NCI-H187 (cell line): ENCODE measurements at regions not wholly inside any gene's neighbourhood (a gene's known extent, or its start where the extent isn't known, plus 50 kb on each side); places are given as distances from the start of the nearest gene placed in this dataset.
"Not testable (repeated sequence)": the region's sequence is repeated elsewhere in the genome, so short reads cannot be mapped to it uniquely, and the experiment has no call there.

ENCODE experiments used
- DNase-seq, 2 experiments: peaks; one replicate each; lab custom pipeline; 2025; lab: John Stamatoyannopoulos, UW

- no peak for DNase-seq
These were observed 1144.7 kb downstream of the OTOL1 start for GRCh38 chr3:162641317-162641716.

- no peak for DNase-seq
These were observed 1145.3 kb downstream of the OTOL1 start for GRCh38 chr3:162641907-162642306.

- no peak for DNase-seq
These were observed 1146.6 kb downstream of the OTOL1 start for GRCh38 chr3:162643245-162643644.

DNA sequence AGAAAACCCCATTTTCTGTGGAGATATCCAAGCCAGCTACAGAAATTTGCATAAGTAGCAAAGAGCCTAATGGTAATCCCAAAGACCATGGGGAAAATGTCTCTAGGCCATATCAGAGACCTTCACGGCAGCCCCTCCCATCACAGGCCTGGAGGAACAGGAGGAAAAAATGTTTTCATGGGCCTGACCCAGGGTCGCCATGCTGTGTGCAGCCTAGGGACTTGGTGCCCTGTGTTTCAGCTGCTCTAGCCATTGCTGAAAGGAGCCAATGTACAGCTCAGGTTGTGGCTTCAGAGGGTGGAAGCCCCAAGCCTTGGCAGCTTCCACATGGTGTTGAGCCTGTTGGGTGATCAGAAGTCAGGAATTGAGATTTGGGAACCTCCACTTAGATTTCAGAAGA is 1150.7 kb downstream of the OTOL1 start:
- DNase-seq: no peak

- DNase-seq: no peak
These were observed 1161.4 kb downstream of the OTOL1 start for GRCh38 chr3:162658003-162658402.

DNA sequence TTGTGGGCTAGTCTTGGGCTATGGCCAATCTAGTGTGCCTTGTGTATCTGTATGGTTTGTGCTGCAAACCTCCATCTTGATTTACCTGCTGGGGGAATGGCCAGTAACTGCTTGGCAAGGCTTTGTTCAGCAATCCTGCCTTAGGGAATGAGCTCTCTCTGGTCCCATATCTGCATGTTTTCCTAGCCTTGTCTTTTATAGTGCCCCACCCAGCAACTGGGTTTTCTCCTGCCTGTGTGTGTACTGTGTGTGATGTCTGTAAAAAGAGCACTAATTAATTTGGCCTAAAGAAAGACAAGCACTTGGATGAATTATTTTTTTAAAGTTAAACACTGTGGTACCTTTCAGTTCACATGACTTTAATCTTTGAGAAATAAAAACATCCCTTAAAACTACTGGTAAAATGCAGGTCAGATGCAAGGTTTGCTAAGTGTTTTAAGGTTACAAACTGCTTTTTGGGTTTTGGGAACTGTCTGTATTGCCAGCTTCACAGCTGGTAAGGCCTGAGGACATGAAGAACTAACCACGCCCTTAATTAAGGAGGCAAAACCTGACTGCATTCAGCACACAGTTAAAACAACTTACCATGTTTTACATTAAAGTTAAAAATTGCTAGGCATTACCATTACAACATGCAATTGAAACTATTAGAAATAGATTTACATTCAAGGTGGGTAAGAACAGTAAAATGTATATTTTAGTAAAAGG is 1169.2 kb downstream of the OTOL1 start:
- no peak for DNase-seq

GRCh38 chr3:162666835-162667234 is 1170.2 kb downstream of the OTOL1 start:
- DNase-seq: no peak

- no peak for DNase-seq
These were observed 1173.6 kb downstream of the OTOL1 start for GRCh38 chr3:162670181-162670580.

DNA sequence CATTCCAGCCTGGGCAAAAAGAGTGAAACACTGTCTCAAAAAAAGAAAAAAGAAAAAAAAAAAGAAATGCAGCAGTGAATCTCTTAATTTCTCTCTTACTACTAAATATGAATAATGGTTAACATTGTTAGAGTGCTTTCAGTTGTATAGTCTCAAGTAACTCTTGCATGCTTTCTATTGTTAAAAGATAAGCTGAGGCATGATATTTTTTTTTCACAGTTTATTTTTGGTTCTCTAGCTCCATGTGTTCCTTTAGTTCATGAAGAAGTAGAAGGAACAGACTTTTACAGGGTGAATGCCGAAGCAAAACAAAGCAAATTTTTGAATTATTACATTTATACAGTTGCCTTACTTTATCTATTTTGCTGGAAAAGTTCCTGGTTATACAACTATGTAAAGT is 1180.9 kb downstream of the OTOL1 start:
- no peak for DNase-seq

DNA sequence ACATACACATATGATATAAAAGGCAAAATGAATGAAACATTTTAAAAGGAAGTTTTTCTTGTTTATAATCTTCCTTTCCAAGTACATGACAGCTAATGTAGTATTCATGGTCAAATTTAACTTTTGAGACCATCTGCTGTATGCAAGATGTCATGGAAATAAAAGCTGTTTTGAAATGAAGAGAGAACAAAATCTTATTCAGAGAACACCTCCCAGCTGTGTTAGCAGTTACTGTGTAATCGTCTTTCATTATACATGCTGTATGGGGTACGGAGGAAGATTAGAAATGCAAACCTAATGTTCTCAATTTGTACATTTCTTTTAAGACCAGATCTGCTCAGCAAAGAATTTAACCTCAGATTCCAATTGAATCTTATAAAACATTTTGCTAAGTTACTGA is 1182.3 kb downstream of the OTOL1 start:
- DNase-seq: no peak

DNA sequence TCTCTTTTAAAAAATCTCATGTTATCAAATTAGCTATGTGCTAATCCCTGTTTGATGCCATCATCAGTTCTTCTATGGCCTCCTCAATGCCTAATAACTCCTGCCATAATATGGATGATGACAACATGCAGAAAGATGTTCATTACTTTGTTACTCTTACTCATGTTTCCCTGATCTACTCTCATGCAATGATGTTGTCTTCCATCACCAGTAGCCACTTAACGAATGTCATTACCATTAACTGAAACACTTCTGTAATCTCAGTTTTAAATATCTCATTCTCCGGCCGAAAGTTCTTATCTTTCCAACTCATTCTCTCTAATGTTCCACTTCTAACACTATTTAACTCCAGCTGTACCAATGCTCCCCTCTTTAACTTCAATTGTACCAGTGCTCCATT is 1187.7 kb downstream of the OTOL1 start:
- DNase-seq: no peak

DNA sequence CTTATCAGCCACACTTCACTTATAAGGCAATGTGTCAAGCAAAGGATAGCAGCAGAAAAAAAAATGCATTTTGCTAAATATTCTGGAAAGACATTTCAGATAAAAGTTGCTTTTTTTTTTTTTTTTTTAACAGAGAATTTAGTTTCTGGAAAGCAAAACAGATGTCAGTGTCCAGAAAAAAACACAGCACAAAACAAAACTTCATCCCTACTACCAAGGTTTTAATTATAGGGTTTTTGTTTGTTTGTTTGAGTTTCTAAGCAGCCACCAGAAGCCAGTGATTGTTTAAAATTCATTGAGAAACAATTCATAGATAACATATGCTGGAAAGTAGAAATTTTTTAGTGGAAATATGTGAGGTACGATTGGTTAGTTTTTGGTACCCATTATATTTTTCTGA is 1202.7 kb downstream of the OTOL1 start:
- DNase-seq: no peak

DNA sequence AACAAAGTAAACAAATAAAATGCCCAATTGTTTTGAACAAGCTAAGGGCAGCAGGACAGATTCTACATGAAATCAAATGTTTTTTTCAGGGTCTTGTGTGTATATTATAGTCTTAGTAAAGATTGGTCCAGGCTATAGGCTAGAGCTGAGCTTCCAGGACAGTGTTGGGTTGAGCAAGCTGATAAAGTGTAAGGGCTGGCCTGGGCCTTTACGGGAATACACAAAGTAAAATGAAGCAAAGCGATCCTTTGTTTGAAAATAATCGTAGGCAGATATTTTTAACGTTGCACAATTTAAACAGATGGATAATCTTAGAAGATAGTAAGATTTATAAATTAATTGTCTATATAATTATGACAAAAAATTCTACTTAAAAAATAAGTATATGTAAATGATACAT is 1204.6 kb downstream of the OTOL1 start:
- DNase-seq: no peak

DNA sequence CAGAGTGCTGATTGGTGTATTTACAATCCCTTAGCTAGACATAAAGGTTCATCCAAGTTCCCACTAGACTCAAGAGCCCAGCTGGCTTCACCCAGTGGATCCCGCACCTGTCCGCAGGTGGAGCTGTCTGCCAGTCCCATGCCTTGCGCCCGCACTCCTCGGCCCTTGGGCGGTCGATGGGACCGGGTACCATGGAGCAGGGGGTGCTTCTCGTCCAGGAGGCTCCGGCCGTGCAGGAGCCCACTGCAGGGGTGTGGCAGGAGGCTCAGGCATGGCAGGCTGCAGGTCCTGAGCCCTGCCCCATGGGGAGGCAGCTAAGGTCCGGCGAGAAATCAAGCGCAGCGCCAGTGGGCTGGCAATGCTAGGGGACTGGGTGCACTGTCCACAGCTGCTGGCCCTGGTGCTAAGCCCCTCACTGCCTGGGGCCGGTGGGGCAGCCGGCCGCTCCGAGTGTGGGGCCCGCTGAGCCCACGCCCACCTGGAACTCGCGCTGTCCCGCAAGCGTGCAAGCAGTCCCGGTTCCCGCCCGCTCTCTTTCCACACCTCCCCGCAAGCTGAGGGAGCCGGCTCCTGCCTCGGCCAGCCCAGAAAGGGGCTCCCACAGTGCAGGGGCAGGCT is 1206.3 kb downstream of the OTOL1 start:
- DNase-seq: no peak

- DNase-seq: no peak
These were observed 1207.6 kb downstream of the OTOL1 start for GRCh38 chr3:162704238-162704637.

GRCh38 chr3:162704799-162705385 is 1208.3 kb downstream of the OTOL1 start:
- DNase-seq: no peak

- DNase-seq: not testable (repeated sequence)
These were observed 1211.8 kb downstream of the OTOL1 start for GRCh38 chr3:162708394-162708793.

DNA sequence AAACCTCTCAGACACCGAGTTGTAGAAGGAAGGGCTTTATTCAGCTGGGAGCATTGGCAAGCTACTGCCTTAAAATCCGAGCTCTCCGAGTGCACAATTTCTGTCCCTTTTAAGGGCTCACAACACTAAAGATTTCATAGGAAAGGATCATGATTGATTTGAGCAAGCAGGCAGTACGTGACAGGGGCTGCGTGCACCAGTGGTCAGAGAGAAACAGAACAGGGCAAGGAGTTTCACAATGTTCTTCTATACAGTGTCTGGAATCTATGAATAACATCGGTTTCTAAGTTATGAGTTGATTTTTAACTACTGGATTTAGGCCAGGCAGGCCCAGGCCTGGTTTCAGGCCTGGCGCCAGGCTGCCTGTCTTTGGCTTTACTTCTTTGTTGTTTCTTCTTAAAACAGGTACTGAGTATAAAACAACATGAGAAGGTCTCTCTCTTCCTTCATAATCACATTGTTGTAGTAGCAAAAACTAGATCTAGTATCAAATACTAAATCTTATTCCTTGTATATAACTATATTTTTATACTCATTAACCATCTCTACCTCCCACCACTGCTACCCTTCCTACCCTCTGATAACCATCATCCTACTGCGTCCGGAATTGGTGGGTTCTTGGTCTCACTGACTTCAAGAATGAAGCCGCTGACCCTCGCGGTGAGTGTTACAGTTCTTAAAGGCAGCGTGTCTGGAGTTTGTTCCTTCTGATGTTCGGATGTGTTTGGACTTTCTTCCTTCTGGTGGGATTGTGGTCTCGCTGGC is 1212.5 kb downstream of the OTOL1 start:
- not testable (repeated sequence) for DNase-seq

GRCh38 chr3:162710332-162711112 is 1213.9 kb downstream of the OTOL1 start:
- no peak for DNase-seq

GRCh38 chr3:162717074-162717473 is 1220.5 kb downstream of the OTOL1 start:
- DNase-seq: not testable (repeated sequence)

- DNase-seq: no peak
These were observed 1222.1 kb downstream of the OTOL1 start for GRCh38 chr3:162718697-162719096.
